Mucosa of gallbladder (tissue), 1 donor: ENCODE measurements at regions not wholly inside any gene's neighbourhood (a gene's known extent, or its start where the extent isn't known, plus 50 kb on each side); places are given as distances from the start of the nearest gene placed in this dataset.

Experiments used
- DNase-seq: peaks from one replicate; pipeline ENCODE4 v3.0.0-alpha.2; 2020; ENCODE audit warnings: low spot score
- donor health status: DM: no; HTN: no; CAD: no.

DNA sequence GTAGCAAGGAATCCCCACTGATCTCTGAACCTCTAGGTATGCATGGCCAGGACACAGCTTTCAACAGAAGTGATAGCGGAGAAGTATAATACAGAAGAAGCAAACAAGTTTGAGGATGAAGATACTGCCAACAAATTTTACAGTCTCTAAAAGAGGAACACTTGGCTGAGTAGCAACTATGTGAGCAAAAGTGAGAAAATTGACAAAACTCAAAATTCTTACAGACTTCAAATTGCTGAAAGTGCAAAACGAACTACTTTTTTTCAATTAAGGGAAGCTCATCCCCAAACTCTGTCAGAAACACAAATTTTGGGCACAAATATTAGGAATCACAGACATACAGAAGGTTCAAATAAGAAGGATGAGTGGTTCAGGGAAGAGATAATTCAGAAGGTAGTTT, 1324.6 kb downstream of the LRFN5 start:
- DNase-seq, result no peak

DNA sequence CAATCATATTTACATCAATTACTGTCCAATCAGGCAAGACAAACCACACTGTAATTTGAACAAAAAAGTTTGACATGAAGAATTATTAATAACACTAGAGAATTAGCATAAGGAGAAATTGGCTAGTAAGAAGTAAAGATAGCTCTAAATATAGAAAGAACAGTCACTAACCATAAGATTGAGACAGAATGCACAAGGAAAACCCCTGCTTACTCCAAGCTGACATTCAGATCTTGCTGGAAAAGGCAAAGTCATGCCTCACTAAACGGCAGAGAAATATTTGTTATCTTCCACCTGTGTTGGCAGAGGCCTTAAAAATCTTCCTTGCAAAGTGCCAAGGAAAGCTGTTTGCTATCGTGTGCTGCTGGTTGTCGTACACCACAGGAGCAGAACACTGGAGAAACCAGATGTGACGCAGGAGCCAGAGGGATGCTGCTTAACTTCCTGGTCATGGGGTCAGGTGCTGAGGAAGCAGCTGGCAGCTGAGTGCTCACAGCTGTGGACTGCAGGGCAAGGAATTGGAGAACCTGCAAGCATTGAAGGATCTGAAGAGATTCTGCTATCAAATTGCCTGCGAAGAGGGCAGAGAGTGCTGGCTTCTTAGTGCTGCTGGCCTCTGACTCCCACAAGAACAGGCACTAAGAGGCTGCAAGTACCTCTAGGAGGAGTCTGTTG, 1323.3 kb downstream of the LRFN5 start:
- no peak for DNase-seq

DNA sequence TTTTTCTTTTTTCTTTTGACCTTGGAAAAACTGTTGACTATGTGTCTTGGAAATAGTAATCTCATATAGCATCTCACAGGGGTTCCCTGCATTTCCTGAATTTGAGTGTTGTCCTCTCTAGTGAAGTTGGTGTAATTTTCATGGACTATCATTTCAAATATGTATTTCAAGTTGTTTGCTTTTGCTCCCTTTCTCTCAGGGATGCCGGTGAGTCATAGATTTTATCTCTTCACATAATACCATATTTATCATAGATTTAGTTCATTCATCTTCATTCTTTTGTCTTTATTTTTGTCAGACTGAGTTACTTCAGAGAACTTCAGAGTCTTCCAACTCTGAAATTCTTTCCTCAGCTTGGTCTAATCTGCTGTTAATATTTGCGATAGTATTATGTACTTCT, 1320.6 kb downstream of the LRFN5 start:
- no peak for DNase-seq

DNA sequence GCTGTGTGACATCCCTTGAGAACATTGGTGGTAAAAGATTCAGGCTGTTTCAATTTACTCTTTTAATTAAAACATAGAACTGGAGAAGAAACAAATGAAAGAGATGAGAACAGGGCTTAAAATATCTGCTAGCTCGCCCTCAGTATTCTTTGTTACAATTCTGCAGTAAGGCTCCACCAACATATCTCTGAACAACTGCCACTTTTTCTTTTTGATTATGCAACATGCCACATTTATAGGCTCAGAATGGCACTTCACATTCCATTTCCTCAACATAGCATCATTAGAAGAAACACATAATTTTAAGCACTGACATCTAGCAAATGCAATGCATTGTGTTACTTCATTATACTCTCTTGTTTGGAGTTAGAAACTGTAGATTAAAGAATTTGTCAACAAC, 1315.2 kb downstream of the LRFN5 start:
- DNase-seq, result no peak

DNA sequence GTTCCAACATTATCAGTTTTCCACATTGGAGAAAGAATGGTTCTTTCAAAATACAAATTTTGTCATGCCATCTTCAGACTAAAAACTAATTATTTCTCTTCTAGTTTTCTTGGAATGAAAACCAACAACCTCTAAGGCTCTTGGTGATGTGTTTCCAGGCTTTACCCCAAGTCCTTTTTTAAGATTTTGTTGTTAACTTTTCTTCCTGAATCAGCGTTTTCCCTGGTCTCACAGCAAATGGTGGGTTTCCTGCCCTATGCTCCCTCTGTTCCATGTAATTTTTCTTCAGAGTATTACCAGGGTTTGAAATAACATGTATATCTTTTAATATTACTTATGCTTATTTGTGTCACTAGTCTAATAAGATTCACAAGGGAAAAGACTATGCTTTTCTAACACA, 1311.9 kb downstream of the LRFN5 start:
- DNase-seq, result no peak

DNA sequence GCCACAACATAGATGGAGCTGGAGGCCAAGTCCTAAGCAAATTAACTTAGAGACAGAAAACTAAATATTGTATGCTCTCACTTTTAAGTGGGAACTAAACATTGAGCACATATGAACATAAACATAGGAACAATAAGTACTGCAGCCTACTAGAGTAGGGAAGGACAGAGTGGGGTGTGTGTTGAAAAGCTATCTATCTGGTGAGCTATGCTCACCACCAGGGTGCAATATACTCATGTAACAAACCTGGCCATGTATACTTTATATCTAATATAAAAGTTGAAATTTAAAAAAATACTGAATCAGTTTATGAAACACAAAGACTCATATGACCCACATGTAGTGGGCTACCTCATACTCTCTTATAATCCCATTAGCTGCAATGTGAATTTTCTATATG, 1305.0 kb downstream of the LRFN5 start:
- DNase-seq, result no peak

DNA sequence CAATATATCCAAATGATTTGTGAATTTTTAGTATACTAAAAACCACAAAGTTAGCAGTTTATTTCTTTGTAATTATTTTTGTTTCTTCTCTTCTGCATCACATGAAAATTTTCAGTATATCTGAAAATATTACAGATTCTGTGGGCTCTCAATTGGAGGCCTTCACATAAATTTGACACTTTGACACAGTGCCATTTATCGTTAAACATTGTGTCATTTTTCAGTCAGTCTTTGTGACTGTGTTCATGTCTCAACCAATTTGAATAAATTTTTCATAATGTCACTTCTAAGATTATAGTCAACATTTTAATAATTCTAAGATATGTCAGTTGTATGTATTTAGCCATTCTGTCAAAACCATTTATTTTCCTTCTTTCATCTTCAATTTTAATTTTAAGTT, 1303.0 kb downstream of the LRFN5 start:
- no peak for DNase-seq

DNA sequence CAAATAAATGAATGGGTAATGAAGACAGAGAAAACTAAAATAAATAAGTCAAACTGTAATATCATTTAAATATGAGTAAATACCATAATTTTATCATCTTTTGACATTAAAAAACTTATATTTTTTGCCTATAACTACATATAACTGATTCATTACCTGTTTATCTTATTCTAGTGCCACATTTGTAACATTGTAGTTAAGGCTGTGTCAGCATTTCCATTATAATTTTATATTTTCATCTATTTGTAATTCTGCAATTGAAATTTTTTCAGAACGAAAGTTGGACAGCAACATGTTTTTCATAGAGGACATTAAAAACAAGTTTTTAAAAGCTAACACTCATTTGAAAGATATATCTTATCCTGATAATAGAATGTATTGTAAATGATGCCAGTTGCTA, 1286.5 kb downstream of the LRFN5 start:
- DNase-seq, result no peak

DNA sequence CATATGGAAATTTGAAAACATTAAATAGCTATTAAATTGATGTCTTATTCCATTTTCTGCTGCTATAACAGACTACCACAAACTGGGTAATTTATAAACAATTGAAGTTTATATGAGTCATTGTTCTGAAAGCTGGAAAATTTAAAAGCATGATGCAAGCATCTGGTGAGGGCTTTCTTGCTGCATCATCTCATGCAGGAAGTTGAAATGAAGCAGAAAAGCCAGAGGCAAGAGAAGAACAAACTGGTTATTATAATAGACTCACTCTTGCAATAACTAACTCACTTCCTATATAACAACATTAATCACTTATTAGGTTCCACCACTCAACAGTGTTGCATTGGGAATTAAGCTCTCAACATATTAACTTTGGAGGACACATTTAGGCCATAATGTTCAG, 1277.4 kb downstream of the LRFN5 start:
- DNase-seq, result no peak

DNA sequence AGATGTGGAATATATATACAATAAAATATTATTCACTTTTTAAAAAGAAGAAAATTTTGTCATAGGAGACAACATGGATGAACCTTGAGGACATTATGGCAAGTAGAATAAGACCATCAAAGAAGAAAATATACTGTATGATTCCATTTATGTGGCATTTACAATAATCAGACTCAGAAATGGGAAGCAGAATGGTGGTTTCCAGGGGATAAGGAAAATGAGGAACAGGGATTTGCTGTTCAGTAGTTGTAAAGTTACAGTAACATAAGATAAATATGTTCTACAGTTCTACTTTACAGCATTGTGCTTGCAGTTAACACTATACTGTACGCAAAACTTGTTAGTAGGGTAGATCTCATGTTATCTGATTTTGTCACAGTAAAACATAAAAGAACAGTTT, 1271.0 kb downstream of the LRFN5 start:
- no peak for DNase-seq

DNA sequence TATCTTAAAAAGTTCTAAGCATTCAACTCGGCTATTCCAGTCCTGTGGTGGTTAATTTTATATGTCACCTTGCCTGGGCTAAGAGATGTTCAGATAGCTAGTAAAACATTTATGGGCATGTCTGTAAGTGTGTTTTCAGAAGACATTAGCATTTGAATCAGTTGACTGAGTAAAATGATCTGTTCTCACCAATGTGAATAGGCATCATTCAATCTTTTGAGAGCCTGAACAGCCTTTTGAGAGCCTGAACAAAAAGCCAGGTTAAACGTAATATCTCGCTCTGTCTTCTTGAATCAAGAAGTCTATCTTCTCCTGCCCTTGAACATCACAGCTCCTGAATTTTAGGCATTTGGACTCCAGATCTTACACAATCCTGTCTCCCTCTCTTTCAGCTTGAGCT, 1266.1 kb downstream of the LRFN5 start:
- no peak for DNase-seq

DNA sequence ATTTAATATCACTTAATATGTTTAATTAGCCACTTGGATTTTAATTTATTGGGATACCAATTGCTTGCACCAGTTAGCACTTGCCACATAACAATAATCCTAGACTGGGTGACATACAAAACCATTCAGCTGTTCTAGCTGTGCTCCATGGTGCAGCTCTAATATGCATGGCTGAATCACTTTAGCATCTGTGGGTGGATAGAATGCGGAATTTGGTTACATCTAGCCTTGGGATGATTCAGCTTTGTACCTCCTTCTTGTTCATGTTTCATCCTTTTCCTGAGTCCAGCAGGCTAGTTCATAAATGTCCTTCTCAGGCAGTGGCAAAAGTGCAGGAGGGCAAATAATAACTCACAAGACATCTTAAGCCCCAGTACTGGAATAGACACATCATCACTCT, 1263.0 kb downstream of the LRFN5 start:
- DNase-seq, result no peak

DNA sequence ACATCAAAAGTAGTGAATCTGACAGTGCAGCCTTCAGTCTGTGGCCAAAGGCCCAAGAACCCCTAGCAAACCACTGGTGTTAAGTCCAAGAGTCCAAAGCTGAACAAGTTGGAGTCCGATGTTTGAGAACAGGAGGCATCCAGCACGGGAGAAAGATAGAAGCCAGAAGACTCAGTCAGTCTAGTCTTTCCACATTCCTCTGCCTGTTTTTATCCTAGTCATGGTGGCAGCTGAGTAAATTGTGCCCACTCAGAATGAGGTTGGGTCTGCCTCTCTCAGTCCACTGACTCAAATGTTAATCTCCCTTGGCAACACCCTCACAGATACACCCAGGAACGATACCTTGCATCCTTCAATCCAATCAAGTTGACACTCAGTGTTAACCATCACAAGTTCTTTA, 1255.4 kb downstream of the LRFN5 start:
- no peak for DNase-seq

DNA sequence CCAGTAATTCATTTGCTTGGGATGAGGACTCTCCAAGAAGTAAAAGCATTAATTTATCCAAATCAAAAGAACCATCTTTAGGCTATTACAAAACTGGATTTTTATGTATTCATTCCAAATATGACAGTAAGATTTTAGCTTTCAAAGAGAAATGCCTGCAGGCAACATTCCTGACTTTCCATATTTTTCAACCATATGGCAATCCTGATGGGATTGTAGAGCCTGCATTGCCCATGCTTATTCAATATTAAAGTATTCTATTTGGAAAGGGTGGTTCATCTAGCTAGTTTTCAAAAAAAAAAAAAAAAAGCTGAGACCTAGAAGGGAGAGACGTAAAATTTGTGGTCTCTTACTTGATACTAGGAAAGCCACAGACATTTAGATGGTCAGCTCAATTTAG, 1253.7 kb downstream of the LRFN5 start:
- DNase-seq, result no peak

DNA sequence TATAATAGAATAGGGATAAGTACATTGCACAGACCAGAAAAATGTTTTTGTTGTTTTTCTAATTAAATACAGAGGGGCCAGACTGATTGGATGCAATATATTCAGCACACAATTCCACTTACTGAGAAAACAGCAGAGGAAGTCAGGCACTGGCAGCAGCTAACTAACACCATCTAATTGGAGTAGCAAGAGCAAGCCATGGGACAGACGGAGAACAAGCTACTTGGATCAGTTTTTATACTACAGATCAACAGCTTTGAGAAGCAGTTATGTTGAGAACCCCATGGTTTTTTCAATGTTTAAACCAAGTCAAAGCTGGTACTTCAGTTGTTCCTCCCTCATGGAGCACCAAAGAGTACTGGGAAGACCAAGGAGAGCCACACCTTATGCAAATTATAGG, 1249.4 kb downstream of the LRFN5 start:
- no peak for DNase-seq

DNA sequence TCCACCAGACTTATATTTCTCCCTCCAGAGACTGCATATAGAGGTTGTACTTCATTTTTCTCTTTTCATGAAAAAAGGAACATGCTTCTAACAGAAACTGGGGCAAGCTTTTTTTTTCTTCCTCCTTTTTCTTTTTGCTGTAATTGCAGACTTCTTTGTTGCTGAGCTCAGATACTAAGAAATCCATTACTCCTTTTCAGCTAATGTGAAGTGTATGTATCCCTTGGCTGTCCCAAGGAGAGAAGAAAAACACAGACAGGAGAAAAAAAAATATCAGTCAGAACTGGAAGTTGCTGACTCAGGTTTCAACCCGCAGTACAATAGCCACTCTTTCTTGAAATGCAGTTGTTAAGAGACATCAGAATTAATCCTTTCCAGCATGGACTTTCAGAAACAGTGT, 1248.4 kb downstream of the LRFN5 start:
- no peak for DNase-seq

DNA sequence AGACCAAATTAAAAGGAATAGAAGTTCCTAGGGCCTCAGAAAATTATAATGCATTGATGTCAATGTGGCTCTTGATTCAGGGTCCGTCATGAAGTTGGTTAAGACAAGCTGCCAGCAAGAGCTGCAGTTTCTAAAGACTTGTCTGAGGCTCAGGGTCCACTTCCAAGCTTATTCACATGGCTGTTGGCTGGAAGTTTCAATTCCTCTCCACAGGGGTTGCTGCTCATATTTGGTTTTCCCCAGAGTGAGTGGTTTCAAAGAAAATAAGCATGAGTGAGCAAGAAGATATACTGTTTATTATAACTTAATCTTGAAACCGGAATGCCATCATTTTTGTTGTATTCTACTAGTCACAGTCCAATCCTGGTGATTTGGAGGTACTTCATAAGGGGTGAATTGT, 1247.4 kb downstream of the LRFN5 start:
- no peak for DNase-seq

DNA sequence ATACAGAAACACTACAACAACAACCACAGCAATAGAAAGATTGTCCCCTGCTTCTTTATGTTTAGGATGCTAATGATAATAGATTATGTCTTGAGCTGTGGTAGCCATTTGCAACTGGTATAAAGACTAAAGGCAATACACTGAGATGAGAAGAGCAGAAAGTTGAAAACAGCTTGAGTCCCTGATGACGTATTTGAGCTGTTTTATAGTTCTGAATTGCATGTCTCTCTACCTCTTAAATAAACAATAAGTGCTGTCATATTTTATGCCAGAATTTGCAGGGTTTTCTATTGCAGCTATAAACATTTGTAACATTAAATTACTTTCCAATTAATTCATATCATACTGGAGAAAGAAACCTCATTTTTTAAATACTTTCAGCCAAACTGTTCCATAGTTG, 1242.0 kb downstream of the LRFN5 start:
- no peak for DNase-seq

DNA sequence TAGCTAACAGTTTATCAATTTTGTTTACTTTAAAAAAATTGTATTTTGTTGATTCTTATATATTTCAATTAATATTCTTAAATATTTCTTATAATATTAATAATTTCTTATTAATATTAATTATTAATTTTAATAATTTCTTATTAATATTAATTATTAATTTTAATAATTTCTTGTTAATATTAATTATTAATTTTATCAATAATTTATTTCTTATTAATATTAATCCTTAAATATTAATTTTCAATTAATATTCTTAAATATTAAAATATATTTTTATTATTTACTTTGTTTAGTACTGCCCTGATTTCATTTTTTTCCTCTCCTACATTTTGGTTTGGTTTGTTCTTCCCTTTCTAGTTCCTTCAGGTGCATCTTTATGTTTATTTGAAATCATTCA, 1208.1 kb downstream of the LRFN5 start:
- no peak for DNase-seq

DNA sequence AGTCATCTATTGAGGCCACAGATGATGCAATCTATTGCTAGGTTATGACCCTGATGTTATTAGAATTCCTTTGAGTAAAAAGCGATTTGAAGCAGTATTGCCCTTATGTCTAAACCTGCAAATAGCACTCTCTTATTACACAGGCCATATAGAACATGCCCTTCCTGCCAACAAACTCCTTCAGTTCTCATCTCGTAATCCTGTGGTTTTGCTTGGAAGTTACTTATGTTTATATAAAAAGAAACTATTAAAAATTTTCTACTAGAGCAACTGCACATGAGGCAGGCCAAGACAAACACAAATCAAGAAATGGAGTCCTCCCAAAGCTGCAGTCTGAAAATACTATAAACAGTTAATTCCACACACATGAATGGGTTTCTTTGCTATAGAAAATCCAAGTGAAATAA, 1200.2 kb downstream of the LRFN5 start:
- DNase-seq, result no peak

DNA sequence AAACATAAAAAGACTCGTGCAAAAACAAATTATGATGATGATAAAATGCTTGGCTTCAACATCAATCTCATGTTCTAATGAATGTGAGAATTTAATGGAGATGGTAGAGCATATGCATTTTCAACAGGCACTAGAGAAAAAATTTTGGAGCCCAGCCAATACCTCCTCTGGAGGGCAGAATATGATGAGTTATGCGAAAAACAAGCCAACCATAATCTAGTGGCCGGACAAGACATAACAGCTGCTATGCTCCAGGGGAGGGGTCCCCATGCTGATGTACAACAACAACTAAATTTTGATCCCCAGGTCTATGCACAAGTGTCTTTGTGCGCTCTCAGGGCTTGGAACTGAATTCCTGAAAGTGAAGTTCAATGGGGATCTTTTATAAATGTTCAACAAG, 1197.5 kb downstream of the LRFN5 start:
- DNase-seq, result no peak

DNA sequence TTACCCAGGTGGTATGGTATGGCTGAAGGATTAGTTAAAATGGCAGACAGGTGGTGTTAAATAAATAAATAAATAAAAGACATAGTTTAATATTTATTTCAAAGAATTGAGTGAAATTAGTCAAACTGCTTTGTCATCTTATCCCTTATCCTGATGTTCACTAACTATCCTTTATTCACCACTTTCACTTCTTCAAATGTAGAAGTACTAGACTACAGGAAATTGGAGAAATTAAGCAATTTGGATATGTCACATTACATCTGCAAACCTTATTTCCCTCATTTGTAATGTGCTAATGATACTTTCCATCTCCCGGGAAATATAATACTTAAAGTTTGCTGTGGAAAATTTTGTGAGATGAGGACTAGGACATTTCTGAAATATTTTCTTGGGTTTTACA, 1195.7 kb downstream of the LRFN5 start:
- no peak for DNase-seq

DNA sequence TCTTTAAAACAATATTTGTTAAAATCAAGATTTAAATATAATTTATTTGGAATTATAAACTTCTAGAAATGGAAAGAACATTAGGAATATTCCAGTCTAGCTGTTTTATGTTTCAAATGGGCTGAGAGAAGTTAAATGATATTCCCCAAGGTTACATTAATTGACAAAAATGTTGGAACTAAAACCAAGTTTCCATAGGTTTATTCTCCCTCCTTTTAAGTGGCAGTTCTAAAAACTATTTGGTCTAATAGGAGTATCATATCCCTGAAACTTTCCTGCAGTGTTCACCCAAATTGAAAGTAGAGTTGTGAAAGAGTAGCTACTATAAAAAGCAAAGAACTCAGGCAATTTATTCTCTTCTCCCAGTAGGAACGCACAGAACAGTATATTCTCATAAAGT, 1185.5 kb downstream of the LRFN5 start:
- DNase-seq, result no peak

DNA sequence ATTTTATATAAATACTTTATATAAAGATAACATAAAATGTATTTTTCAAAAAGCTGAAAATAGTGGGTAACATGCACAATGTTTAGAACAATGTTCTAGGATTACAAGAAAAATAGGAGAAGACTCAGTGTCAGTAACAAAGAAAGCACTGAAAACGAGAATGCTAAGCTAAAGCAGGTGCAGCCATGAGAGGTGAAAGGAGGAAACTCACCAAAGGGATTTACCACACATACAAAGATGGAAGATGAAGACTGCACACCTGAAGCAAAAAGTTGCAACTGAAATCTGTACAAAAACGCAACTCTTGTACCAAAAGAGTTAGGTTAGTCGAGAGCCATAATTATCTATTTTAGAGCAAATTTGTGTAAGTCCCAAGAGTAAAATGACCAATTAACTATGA, 1176.1 kb downstream of the LRFN5 start:
- no peak for DNase-seq

DNA sequence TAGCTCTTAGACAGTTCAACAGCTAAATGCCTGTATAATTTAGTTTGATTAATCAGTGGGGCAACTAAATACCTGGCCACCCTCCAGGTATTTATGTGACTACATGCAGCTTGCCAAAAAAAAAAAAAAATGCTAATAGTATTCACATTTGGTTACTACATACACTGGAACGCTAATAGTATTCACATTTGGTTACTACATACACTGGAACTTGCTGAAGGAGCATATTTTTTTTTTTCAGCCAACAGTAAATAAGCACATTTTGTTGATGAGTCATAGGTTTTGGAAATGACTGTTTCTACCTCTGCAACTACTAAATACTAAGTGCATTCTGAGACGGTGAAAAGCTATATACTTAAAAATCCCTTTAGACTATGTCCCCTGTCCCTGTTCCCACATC, 1172.3 kb downstream of the LRFN5 start:
- no peak for DNase-seq
